Fibroblast of the aortic adventitia (primary cell): ENCODE measurements at regions not wholly inside any gene's neighbourhood (a gene's known extent, or its start where the extent isn't known, plus 50 kb on each side); places are given as distances from the start of the nearest gene placed in this dataset.
"Not testable (repeated sequence)": the region's sequence is repeated elsewhere in the genome, so short reads cannot be mapped to it uniquely, and the experiment has no call there.

Experiments used
- DNase-seq: peaks from one replicate; pipeline ENCODE4 v3.0.0-alpha.2; 2010; ENCODE audit warnings: low read depth
- H3K4me3 ChIP-seq: 2 replicates; pipeline ENCODE4 v1.5.1; 2011; ENCODE audit warnings: low read depth, mild to moderate bottlenecking, control low read depth, low read length, moderate library complexity
- TF ChIP-seq, protein P1 (sequence below): IDR thresholded peaks from 2 replicates; pipeline ENCODE4 v1.5.1; 2011; ENCODE audit warnings: mild to moderate bottlenecking, low read length, control low read depth, inconsistent platforms; ENCODE audit not compliant: insufficient read depth

GRCh38 chr7:24390376-24391157 lies 106.6 kb downstream of the NPY start:
- no peak overlapping the region for H3K4me3 ChIP-seq
- DNase-seq = no peak
- TF ChIP-seq, protein P1, sequence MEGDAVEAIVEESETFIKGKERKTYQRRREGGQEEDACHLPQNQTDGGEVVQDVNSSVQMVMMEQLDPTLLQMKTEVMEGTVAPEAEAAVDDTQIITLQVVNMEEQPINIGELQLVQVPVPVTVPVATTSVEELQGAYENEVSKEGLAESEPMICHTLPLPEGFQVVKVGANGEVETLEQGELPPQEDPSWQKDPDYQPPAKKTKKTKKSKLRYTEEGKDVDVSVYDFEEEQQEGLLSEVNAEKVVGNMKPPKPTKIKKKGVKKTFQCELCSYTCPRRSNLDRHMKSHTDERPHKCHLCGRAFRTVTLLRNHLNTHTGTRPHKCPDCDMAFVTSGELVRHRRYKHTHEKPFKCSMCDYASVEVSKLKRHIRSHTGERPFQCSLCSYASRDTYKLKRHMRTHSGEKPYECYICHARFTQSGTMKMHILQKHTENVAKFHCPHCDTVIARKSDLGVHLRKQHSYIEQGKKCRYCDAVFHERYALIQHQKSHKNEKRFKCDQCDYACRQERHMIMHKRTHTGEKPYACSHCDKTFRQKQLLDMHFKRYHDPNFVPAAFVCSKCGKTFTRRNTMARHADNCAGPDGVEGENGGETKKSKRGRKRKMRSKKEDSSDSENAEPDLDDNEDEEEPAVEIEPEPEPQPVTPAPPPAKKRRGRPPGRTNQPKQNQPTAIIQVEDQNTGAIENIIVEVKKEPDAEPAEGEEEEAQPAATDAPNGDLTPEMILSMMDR = no peak

DNA sequence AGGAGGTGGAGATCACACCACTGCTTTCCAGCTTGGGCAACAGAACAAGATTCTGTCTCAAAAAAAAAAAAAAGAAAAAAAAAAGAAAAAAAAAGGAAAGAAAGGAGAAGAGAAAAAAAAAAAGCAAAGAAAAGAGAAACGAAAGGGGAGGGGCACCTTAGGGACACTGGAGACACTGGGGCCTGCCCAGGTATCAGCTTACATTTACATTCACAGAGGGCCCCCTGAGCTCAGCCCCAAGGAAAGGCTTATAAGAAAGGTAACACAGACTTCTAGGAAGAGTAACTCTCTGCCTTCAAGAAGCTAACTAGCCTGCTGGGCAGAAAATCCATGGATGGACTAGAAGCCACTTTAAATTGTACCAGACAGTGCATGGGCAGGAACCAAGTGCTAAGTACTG lies 108.8 kb downstream of the NPY start:
- H3K4me3 ChIP-seq = no peak overlapping the region
- no peak for DNase-seq
- TF ChIP-seq, protein P1 = no peak

DNA sequence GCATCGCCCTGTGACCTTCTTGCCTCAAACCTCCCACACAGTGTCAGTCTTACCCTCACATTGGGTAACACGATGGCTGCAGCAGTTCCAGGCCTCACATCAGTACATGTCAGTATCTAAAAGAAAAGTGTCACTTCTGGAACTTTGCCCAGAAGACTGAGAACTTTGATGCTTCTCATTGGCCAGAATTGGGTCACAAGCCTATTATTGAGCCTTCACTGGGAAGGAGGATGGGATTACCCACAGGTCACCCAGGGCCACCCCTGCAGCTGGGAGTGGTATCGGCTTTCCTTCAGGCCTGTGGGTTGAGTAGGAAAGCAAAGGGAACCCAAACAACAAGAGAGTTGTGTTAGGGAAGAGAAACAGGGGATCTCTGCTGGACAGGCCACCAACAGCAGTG lies 111.5 kb downstream of the NPY start:
- TF ChIP-seq, protein P1 = no peak
- no peak for DNase-seq
- H3K4me3 ChIP-seq = no peak overlapping the region

- not testable (repeated sequence) for H3K4me3 ChIP-seq, DNase-seq
Observed at GRCh38 chr7:24396387-24396786, 112.4 kb downstream of the NPY start.

DNA sequence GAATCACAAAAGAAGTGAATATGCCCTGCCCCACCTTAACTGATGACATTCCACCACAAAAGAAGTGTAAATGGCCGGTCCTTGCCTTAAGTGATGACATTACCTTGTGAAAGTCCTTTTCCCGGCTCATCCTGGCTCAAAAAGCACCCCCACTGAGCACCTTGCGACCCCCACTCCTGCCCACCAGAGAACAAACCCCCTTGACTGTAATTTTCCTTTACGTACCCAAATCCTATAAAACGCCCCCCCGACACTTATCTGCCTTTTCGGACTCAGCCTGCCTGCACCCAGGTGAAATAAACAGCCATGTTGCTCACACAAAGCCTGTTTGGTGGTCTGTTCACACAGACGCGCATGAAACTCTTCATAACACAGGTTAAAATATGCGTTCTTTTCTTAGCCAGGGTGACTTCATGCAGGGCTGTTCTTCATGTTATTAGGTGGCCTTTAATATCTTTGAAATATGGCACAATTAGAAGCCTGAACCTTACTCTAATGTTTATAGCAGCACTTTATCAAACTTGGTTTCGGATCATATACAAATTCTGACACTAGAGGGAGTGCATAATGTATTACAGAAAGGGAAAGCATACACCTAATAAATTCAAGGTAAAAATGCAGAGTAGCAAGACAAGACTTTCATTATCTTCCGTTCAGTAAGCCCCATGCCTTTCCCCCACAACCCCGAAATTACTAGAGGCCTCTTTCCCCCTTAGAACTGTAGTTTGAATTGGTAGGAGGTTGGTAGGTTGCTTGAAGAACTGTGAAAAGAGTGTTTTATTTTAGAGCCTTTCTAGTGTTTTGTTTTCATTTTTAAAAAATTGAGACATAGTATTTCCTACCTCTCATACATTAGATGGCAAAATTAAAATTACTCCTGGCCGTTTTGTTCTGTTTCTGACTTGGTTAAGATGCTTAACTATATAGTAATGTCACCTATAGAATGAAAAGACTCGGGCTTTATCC lies 117.9 kb downstream of the NPY start:
- peak overlapping the region; percentile 55 for H3K4me3 ChIP-seq
- peak; percentile 66 for DNase-seq
- TF ChIP-seq, protein P1 = peak; percentile 57

GRCh38 chr7:24402655-24403054 lies 118.7 kb downstream of the NPY start:
- no peak overlapping the region for H3K4me3 ChIP-seq
- TF ChIP-seq, protein P1 = no peak
- DNase-seq = no peak

DNA sequence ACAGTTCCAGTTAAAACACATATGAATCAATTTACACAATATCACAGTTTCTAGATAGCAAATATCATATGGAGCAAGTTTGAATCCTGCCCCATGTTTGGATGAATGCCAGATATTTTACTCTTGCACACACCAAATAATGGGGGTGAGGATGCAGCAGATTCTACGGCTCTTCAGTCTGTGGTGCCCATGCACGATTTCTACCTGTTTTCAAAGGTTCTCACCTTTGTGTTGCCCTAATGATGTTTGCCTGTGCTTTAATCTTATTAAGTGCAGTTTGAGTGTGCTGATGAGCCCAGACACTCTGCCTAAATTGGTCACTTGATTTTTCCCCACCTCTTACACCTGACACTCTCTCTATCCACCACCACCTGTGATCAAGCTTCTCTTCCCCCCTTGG lies 119.6 kb downstream of the NPY start:
- TF ChIP-seq, protein P1 = no peak
- no peak for DNase-seq
- no peak overlapping the region for H3K4me3 ChIP-seq
